ENCODE measurements at regions not wholly inside any gene's neighbourhood (a gene's known extent, or its start where the extent isn't known, plus 50 kb on each side); places are given as distances from the start of the nearest gene placed in this dataset.

DNA sequence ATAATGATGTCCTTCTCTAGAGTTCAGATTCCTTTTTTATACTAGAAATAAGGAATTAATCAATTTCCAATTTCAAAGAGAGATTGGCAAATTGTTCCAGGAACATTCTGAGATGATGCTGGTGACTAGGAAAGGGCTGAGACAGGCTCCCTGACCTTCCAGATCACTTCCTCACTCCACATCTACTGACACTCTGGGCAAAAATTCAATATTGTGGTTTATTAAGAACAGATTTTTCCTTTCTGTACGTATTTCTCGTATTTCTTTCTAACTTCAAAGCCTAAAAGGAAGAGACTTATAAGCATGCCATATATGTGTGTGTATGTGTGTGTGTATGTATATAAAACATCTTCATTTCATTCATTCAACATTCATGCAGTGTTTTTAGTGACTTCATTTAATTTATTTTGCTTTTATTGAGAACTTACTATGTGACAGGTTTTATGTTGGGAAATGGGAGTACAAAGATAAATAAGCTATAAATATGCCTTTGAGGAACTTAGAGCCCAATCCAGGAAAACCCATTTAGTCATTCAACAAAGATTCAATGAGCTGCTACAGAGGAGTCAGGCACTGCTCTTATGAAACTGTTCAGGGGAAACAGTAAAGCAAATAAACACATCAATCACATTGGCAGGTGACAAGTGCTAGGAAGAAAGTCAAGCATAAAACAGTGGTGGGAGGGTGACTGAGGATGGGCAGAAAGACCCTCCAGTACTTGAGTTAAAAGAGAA, 137.9 kb downstream of the RDH14 start:
- peak; percentile 95 for DNase-seq

DNA sequence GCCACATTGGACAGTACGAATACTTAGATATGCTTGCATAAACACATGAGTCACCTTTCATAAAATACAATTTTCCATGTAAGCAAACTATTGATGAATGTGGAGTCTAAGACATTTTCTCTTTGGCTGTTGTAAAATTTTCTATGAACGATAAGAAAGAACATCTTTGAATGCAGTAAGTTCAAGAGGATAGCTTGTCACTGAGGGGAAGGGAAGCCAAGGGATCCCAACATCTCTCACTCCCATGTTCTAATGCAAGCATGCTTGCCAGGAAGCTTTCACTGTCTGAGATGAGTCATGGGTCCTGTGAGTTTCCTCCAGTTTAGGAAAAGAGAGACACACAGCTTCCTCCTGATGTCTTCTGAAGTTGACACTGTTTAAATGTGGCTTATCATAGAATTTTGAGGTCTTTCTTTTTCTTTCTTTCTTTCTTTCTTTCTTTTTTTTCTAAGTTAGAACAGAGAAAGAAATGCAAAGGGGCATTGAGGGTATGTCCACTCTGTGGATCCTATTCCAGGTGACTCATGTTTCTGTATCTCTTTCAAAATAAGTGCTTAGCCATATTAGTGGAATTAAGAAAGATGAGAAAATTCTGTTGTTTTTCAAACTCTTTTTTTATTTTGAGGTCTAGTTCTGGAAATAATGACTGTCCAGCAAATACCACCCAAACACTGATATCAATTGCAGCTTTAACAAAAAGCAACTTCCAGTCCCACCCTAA, 146.6 kb downstream of the RDH14 start:
- no peak for DNase-seq

DNA sequence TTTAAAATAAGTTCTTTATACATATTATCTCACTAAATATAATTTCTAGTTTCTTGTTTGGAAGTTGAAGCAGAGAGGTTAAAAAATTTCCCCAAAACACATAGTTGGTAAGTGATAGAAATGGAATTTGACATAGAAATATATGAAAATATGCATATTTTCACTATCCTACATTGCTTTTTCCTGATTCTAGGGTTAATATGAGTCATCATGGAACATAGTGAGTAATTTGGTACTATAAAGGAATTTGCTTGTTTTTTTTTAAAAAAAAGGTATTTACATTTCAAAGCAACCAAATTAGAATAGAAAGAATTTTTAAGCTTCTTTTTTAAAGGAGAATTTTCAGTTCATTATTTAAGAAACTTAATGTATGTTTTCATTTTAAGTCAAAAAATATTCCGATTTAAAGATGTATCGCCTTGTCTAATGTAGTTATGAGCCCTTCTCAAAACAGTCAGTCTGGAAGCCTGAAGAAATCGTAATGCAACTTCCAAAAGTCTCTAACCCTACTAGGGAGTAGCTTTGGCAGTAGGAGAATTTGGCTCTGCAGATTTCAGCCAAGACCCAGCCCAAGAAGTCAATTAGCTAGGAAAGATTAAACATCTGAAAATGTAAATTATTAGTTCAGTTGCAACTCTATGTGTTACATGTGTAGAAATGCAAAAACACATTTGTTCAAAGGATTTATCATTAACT, 147.3 kb downstream of the RDH14 start:
- DNase-seq, result no peak

DNA sequence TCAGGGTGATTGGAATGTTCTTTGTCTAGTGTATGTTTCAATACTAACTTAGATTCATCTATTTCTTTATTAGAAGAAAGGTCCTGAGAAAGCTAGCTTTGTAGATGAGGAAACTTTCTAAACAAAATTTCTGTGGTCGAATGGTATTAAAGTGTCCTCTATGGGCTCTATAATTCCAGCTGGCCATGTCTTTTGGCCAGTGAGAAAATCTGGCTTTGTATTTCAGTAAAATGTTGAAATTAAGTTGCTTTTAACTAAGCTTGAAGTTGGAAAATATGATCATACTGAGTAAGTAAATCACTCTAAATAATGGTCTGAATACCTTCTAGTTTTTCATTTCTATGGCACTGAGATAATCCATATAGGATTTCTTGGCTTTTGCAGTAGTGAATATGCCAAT, 148.8 kb downstream of the RDH14 start:
- no peak for DNase-seq

DNA sequence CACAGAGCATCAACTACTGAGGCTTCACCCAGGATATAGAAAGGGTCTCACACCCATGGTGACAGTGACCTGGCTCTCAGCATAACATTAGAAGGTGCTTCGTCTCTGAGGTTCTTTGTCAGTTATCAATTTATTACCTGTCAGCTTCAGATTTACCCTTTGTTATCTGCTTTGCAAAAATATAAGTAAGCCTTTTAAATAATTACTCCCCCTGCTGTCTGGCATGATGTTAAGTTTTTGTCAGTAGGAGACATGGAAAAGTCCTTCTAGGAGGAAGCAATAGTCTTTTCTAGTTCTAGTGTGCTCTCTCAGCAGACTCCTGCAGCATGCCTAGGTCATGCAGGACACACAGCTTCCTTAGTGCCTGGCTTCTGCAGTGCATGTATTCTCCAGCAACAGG, 149.9 kb downstream of the RDH14 start:
- DNase-seq, result no peak

DNA sequence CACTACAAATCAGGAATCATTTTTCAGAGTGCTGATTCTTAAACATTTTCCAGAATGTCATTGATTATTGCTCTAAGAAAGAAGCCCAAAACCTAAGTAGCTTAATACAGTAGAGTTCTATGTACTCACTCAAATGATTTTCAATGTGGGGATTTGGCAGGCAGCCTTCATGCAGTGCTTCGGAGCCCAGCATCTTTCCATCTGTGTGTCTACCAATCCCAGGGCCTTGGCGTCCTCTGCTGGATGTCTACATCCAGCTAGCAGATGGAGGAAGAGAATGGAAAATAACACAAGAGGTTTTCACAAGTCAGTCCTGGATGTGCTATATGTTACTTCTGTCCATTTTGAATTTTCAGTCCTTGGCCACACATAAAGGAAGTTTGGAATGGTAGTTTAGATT, 151.8 kb downstream of the RDH14 start:
- DNase-seq, result no peak

DNA sequence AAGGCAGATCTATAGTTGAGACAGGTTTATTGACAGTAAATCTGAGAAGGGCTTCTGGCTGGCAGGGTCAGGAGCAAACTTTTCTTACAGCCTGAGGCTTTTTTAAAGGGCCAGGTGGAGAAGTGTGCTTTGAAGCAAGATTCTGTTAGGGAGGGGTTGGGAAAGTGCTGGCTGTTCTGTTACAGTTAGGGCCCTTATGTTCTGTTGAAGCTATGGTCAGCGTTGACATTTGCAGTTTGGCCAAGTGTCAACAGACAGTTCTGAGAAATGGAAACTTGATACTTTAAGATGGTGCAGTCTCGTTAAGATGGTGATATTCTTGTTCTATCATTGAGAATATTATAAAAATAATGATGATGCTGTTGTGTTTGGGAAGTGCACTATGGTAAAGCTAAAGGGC, 154.2 kb downstream of the RDH14 start:
- no peak for DNase-seq

DNA sequence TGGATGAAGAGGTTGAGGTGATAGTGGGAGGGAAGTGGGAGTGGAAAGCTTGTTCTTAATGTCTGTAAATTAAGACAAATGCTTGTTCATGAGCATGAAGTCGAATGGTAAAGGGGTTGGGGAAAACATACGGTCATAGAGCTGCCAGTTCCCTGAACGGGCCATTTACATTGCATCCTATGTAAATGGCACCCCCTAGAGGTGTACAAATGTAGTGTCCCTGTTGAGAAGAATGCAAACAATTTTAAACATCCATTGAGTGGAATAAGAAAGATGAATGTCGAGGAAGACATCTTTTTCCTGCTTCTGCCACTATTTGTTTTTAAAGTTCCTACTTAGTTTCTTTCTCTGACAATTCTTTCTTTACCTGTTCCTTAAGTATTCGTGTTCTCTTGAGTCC, 155.7 kb downstream of the RDH14 start:
- DNase-seq, result no peak

DNA sequence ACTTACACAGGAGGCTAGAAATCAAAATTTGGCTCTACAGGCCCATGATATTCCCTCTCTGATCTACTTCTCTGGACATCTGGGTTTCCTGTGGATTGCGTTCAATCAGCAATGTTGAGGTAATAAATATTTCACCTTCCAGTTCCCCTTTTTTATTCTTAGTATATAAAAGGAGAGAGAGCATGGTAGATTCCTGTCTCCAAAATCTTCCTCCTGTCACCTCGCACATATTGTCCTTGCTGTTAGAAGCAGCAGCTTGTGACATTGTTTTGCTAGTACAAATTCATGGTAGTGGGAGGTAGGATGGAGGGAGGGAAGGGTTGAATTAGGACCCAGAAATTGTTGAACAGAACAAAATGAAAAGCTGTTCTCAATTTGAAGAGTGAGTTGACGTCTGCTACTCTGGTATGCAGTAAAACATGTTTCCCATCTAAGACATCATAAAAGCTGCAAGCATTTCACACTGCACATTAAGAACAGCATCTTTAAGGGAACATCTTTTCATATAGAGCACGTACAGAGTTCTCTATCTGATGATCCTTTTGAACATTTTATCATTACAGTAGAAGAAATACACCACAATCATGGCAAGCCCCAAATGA, 156.4 kb downstream of the RDH14 start:
- no peak for DNase-seq

DNA sequence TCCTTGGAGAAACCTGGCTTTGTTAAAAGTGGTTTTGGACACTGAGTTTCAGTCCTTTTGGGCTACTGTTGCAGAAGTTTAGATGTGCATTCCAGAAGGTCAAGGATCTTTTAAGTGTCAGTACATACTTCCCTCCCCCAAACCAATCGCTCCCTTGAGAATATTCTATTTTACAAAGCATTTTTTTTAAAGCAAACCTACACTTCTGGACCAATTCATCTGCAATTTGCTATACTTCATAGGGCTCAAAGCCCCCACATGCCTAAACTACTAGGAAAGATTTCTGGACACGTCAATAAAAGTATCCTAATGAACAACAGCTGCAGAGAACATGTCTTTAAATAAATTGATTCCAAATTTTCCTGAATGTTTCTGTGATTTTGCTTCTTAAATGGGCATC, 157.6 kb downstream of the RDH14 start:
- no peak for DNase-seq

DNA sequence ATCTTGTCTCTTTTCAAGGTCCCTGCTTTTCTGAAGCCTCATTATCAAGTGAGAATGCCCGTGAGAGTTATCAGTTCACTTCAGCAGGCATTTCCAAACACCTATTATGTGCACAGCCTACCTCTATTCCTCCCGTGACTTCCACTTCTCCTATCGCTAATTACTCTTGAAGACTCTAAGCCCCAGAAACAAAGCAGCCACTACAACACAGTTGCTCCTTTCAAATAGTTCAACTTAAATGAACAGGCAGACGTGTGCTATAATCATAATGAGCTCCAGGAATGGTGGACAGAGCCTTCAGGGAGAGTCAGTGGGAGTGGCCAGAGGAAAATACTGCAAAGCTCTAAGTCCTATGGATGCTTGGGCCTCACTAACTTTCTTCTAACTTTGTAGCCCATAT, 159.0 kb downstream of the RDH14 start:
- DNase-seq, result peak; percentile 23

DNA sequence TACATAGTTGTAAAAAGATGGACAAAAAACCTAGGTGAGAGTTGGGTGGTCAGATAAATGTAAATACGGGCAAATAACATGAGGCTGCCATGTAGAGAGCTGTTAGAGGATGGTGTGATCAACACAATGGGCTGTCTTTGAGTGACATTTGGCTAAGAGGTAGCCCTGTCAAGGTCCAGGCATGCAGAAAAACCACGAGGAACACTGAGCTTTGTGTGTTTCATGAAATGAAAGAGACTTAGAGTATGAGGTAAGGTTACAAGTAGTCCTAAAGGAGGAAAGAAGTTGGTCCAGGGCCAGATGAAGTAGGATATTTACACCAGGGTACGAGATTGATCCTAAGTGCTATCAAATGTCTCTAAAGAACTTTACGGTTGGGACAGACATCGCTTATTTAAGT, 160.9 kb downstream of the RDH14 start:
- DNase-seq, result no peak

DNA sequence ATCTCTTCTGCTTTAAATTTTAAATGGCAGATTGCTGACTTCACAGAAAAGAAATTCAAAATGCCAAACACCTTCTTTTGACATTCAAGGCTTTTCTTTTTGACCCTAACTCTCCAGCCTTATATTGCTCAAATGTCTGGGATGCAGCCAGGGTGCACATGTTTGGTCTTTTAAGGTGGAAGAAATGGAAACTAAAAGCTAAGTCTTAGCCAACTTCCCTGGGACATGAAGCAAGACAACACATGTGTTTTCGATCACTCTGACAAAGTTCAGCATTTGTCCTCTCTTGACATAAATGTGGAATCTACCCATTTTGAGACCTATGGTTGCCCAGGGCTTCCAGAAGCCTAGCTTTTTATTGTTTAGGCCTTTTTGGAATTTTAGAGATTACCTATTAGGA, 161.6 kb downstream of the RDH14 start:
- no peak for DNase-seq

DNA sequence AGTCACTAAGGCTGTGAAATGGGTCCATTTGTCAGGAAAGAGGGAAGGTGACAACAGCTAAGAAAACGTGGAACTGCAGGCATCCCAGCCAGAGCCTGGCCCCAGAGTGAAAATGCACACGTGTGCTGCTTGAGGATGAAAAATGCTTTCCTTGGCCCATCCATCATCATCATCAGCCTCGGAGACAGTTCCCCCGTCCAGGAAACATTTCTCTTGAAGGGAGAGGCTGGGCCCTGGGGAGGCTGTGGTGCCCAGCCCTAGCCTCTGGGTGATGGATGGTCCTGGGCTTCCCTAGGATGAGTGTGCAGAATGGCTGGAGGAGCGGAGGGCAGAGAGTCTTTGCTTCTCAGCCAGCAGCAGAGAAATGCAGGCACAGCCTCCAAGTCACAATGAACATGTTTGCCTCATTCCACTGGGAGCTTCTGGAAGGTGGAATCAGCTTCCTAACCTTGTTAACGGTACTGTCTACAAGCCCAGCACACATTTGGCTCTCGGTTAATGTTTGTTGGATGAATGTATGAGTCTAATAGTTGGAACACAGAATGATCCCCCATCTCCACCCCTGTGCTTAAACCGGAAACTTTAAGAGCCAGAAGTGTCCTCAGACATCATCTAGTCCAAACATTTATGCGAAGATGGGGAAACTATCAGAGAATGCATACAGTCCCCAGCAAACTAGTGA, 164.0 kb downstream of the RDH14 start:
- no peak for DNase-seq

DNA sequence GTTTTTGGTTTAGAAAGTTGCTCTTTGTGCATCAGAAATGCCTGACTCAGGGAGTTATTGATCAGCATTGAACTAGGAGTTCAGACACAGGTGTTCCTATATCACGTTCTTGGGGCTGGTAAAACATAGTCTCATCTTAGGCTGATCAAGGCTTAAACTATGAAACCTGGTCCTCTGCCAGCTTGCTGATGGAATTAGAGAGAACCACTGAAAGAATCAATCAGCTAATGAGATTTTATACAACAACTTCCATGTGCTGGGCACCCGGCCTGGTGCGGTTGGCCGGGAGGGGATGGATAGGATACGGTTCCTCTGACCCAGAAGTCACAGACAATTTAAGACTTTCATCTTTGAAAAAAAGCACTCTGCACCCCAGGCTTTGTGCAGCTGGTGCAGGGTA, 164.9 kb downstream of the RDH14 start:
- no peak for DNase-seq

DNA sequence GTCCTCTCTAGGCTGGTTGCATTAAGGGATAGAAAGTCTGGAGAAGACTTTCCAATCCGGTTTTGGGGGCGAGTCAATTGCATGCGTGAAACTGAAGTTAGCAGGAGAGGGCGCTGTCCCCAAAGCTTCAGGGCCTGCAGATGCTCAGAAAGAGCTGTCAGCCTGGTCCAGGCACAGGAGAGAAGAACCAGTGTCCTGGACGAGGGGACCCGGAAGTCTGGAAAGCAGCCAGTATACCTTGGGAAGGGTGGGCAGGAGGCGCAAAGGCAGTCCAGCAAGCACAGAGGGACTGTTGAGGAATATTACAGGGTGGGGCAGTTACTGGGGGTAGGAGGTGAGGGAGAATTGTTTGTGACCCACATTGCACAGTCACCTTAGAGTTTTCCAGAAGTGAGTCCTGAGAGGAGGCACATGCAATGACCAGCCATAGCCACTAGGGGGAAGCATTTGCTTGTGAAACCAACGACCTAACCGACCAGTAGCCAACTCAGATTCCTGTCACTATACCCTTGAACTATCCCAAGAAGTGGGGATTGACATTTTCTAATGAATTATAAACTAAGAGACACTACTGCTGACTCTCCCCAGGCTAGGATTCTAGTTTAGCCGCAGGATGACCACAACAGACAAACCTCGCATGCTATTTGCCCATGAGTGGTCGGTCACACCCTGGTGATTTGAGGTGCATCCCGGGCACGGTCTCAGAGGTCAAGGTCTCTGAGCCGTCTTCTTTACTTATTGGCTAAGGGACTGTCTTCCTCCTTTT, 172.8 kb downstream of the RDH14 start:
- DNase-seq, result peak; percentile 89

DNA sequence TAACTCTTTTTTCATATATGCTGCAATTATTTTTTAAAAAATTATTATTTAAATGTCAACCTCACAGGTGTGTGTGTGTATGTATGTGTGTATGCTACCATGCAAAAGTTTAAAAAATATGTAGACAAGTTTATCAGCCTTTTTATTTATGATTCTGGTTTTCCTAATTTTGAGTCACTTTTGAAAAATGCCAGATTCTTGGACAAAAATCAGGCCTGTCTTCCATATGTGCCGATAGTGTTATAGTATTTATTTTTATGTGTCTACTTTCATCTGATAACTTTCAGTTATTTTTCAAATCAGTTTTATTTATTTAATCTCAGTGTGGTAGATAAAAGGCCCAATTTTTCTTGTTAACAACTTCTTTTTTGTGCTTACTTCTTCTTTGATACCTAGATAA, 176.2 kb downstream of the RDH14 start:
- no peak for DNase-seq

DNA sequence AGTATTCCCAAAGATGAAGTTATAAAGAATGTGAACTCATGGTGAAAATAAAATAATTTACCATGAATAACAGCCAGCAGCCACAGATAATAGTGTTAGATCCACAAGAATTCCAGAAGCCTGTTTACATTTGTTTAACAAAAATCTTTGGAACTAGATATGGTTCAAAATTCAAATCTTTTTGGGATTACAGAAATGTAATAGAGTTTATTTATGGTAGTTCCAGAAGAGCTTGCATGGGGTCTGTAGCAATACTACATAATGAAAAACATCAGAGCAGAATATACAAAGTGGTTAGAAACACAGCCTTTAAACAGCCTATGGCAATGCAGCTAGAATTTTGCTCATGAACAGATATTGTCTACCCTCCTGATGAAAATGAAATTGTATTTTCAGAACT, 179.1 kb downstream of the RDH14 start:
- DNase-seq, result no peak

DNA sequence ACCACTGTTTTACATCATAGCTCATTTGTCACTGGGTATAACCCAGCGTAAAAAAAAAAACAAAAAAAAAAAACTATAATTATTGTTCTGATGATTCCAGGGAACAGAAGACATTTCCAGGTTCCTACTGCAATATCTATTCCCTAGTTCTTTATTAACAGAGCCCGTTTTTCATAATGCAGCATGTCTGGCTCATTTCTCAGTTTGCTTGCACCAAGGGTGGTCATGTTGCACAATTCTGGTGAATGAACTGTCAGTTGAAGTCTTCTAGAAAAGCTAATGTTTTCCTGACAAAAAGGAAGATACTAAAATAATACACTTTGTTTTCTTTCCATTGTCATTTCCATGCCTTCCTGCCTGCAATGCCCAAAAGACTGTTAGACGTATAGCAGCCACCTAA, 180.1 kb downstream of the RDH14 start:
- no peak for DNase-seq

DNA sequence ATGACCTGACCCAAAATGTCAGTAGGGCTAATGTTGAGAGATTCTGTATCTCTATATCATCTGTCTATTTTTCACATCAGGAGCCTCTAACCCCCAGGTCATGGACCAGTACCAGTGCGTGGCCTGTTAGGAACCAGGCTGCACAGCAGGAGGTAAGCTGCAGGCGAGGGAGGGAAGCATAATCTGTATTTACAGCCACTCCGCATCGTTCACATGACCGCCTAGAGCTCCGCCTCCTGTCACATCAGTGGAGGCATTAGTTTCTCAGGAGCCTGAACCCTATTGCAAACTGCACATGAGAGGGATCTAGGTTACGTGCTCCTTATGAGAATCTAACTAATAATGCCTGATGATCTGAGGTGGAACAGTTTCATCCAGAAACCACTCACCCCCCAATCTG, 180.6 kb downstream of the RDH14 start:
- no peak for DNase-seq

DNA sequence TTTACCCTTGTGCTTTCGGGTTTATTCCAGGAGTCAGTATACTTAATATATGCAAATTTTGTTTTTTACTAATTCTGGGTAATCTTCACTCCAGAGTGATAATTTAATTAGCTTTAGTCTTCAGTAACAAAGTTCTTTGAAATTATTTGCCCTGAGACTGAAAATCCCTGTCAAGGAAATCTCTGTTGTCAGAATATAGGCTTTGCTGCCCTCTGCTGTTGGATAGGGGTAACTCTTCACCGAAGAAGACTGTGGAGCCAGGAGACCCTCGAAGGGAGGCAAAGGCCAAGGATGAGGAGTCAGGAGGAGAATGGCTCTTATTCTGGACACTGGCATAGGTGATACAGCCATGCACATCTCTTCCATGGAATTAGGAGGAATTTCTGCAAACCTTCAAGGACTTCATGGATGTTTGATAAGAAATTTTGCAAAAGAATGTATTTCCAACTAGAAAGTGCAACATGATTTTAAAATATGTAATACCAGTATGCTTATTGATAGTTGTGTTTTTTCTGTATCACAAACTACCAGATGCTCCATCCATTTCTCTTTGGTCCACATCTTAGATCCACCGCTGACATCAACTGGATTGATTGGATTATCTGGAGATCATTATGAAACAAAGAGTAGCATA, 182.3 kb downstream of the RDH14 start:
- peak; percentile 47 for DNase-seq

DNA sequence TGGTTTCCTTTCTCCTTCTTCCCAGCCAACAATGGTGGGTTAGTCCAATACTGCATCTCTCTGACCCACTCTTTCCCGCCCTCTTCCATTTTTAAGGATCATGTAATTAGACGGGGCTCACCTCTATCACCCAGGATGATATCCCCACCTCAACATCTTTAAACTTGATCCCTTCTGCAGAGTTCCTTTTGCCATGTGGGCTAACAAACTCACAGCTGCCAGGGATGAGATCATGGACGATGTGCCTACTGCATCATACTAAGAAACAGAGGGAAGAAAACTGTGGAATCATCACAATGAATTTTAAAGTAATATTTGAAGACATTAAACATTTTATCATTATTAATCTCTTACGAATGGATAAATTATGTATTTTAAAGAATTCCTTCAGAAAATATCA, 183.5 kb downstream of the RDH14 start:
- DNase-seq, result no peak

Data from NCI-H510A treated with DMSO at 0.1 percent for 48 hours (cell line).